Transverse colon (tissue), 4 donors: ENCODE measurements at regions not wholly inside any gene's neighbourhood (a gene's known extent, or its start where the extent isn't known, plus 50 kb on each side); places are given as distances from the start of the nearest gene placed in this dataset.
A peak's percentile ranks its signal among the peaks of the same experiment; 100 is the strongest.

Experiments used
- DNase-seq: peaks from one replicate; pipeline ENCODE4 v3.0.0-alpha.2; 2019
- H3K27ac ChIP-seq, 4 donors: fragments of 200-600 bp; sonication (generic); 2 replicates each; pipeline ENCODE4 v1.5.1; 2016 to 2018; ENCODE audit warnings: inconsistent platforms in 4 of 4
- H3K27me3 ChIP-seq: fragments of 200-600 bp; sonication (generic); 2 replicates; pipeline ENCODE4 v1.5.1; 2017; ENCODE audit warnings: inconsistent platforms
- H3K36me3 ChIP-seq, 4 donors: fragments of 200-600 bp; sonication (generic); 2 replicates each; pipeline ENCODE4 v1.5.1; 2017 to 2019; ENCODE audit warnings: inconsistent platforms in 4 of 4
- H3K4me1 ChIP-seq, 4 donors: fragments of 200-600 bp; sonication (generic); 2 replicates each; pipeline ENCODE4 v1.5.1; 2017 to 2020; ENCODE audit warnings: inconsistent platforms in 4 of 4
- H3K4me3 ChIP-seq, 4 donors: fragments of 200-600 bp; sonication (generic); 1 replicate in 1 of 4; 2 replicates in 3 of 4; pipeline versions ENCODE4 v1.5.1 to v1.6.1; 2017 to 2019; ENCODE audit warnings: inconsistent platforms in 4 of 4
- H3K9me3 ChIP-seq, 2 donors: fragments of 200-600 bp; sonication (generic); 2 replicates each; pipeline ENCODE4 v1.5.1; 2017 to 2019; ENCODE audit warnings: inconsistent platforms in 2 of 2
- EP300 ChIP-seq: sonication (generic); formaldehyde crosslinking; IDR thresholded peaks from one replicate; pipeline ENCODE4 v1.6.1; 2017; ENCODE audit warnings: antibody characterized with exemption, low read depth
- POLR2A ChIP-seq: fragments of 450-650 bp; IDR thresholded peaks from one replicate; pipeline ENCODE4 v1.6.1; 2016; ENCODE audit warnings: antibody characterized with exemption, mild to moderate bottlenecking, moderate library complexity
- POLR2AphosphoS5 ChIP-seq, 3 donors: sonication (generic); formaldehyde crosslinking; IDR thresholded peaks; one replicate each; pipeline ENCODE4 v1.6.1; 2016; ENCODE audit warnings: antibody characterized with exemption in 3 of 3
- WGBS, 2 donors: methylation state at CpG; one replicate each; pipeline ENCODE4 v1.1.5; 2018; ENCODE audit warnings: low coverage in 1 of 2; 5-methylcytosine and 5-hydroxymethylcytosine counted together
- in situ Hi-C, 4 donors: fragments of 200-750 bp; cut with MboI; loops; one replicate each; pipeline versions ENCODE4 v1.15.0 to v1.15.1; 2017; ENCODE audit warnings: low sequenced_read_pairs in 3 of 4, low pct_ligation_motif_present in 1 of 4, low pct_unique_long_range_greater_than_20kb in 1 of 4
- intact Hi-C: fragments of 100-400 bp; cut with DNase I; formaldehyde crosslinking; loops from one replicate; pipeline ENCODE4 v1.15.1; 2023; ENCODE audit warnings: low total_unique reads
- TF ChIP-seq, protein P1 (sequence below), 5 experiments: fragments of 200-600 bp in 3 of 5; fragments of 450-650 bp in 2 of 5; sonication (generic) in 3 of 5; IDR thresholded peaks; 1 replicate in 2 of 5; 2 replicates in 3 of 5; pipeline ENCODE4 v1.5.1; 2016 to 2017; ENCODE audit warnings: antibody characterized with exemption in 5 of 5, inconsistent platforms in 3 of 5, mild to moderate bottlenecking in 2 of 5, moderate library complexity in 1 of 5

DNA sequence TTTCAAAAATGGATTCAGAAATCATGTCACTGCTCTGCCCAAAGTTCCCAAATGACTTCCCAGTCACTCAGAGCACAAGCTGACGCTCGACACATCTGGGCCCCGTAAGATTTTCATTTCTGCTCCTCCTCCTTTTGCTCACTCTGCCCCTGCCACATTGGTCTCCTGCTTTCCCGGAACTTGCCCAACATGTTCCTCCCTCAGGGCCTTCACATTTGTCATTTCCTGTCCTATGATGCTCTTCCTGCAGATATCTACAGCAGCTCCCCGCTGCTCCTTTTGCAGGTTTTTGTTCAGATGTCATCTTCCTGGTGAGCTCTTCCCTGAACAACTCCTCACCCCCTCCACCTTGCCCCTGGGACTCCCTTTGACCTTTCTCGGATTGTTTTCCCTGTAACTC is 58.5 kb upstream of the IVNS1ABP start:
- in situ Hi-C loops (no loop called here), intact Hi-C loops (no loop called here)
- H3K27ac ChIP-seq, result no peak overlapping the region
- no peaks in the 10 kb centered on the region for H3K27me3 ChIP-seq
- no peak for DNase-seq
- WGBS, 2 donors, result 85 to 87% methylated on average over 5 to 6 of the region's 6 CpGs
- H3K4me3 ChIP-seq, result no peak overlapping the region
- no peak for TF ChIP-seq EP300
- TF ChIP-seq POLR2A, result no peak
- TF ChIP-seq, protein P1, sequence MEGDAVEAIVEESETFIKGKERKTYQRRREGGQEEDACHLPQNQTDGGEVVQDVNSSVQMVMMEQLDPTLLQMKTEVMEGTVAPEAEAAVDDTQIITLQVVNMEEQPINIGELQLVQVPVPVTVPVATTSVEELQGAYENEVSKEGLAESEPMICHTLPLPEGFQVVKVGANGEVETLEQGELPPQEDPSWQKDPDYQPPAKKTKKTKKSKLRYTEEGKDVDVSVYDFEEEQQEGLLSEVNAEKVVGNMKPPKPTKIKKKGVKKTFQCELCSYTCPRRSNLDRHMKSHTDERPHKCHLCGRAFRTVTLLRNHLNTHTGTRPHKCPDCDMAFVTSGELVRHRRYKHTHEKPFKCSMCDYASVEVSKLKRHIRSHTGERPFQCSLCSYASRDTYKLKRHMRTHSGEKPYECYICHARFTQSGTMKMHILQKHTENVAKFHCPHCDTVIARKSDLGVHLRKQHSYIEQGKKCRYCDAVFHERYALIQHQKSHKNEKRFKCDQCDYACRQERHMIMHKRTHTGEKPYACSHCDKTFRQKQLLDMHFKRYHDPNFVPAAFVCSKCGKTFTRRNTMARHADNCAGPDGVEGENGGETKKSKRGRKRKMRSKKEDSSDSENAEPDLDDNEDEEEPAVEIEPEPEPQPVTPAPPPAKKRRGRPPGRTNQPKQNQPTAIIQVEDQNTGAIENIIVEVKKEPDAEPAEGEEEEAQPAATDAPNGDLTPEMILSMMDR (IDR thresholded peaks at IDR 0.05), result no peak
- TF ChIP-seq POLR2AphosphoS5 (IDR thresholded peaks at IDR 0.05), result no peak
- H3K4me1 ChIP-seq, result no peaks in the 10 kb centered on the region
- no peaks in the 10 kb centered on the region for H3K36me3 ChIP-seq
- no peaks in the 10 kb centered on the region for H3K9me3 ChIP-seq

DNA sequence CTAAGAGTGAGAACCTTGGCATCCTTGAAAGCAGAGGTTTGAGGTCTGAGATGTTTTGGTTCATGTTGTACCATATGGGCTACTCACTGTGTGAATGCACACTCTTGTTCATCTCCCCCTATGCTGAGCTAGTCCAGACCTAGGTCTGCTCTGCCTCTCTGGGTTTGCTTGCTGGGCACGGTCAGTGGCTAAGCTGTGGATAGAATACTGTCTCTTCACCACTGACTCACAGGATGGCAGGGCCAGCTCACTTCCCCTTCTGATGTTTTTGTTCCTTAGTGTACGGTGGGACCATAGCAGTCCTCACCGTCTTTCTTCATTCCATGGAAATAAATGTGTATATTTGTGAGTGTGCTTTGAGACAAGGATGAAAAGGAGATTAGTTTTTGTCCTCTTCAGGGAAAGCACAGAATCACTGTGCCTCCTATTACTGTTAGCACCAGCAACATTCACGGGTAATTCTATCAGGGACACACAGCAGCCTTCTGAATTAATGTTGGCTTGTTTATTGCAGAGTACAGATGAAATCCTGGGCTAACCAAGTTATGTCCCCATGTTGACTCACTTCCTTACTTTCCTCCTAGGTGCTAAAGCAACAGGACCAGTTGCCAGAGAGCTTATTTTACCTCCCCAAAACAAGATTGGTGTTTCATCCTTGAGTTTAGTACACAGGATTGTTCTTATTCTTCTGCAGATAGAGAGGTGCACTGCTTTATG is 56.9 kb upstream of the IVNS1ABP start:
- Histone ChIP-seq H3K4me1 (peaks cover 0 to 5% (median 0%) of the 10 kb centered on the region in 4 donors), H3K9me3 (no peaks in the 10 kb centered on the region), H3K36me3 (no peaks in the 10 kb centered on the region), H3K27me3 (no peaks in the 10 kb centered on the region), H3K4me3 (no peak overlapping the region), H3K27ac (no peak overlapping the region)
- DNase-seq, result no peak
- TF ChIP-seq, protein P1 (IDR thresholded peaks at IDR 0.05), result no peak
- WGBS, 2 donors, result 67 to 77% methylated on average over 1 to 4 of the region's 4 CpGs
- in situ Hi-C loops (no loop called here), intact Hi-C loops (loop anchor here (5.0 kb wide), 1 partner anchor 1272 kb away; no protein-coding TSS in a partner anchor)

DNA sequence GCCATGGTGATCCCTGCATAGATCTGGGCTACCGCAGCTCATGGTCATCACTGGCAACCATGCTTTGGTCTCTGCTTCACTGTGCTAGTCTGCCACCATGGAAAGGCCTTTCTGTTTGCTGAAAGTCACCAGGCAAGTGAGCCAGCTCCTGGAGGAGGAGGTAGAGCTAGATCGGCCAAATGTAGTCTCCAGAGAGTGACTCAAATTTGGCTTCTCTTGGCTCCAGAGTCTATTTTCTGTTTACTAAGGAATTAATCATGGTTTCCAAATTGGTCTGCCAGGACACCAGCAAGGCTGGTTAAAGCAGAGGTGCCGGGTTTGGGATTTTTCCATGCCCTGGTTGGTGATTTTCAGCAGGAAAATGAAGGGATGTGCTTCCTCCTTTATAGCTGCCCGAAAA is 52.7 kb upstream of the IVNS1ABP start:
- Histone ChIP-seq H3K27ac (no peak overlapping the region), H3K4me1 (peaks cover 0 to 27% (median 3%) of the 10 kb centered on the region in 4 donors), H3K36me3 (no peaks in the 10 kb centered on the region), H3K9me3 (no peaks in the 10 kb centered on the region), H3K4me3 (no peak overlapping the region), H3K27me3 (no peaks in the 10 kb centered on the region)
- in situ Hi-C loops, result no loop called here
- intact Hi-C loops, result loop anchor here (5.0 kb wide), 1 partner anchor 1267 kb away; no protein-coding TSS in a partner anchor
- 79 to 91% methylated on average over 2 to 4 of the region's 4 CpGs for WGBS, 2 donors
- TF ChIP-seq POLR2AphosphoS5 (IDR thresholded peaks at IDR 0.05) (no peak), EP300 (no peak), POLR2A (no peak)
- TF ChIP-seq, protein P1 (IDR thresholded peaks at IDR 0.05), result no peak
- DNase-seq, result no peak

DNA sequence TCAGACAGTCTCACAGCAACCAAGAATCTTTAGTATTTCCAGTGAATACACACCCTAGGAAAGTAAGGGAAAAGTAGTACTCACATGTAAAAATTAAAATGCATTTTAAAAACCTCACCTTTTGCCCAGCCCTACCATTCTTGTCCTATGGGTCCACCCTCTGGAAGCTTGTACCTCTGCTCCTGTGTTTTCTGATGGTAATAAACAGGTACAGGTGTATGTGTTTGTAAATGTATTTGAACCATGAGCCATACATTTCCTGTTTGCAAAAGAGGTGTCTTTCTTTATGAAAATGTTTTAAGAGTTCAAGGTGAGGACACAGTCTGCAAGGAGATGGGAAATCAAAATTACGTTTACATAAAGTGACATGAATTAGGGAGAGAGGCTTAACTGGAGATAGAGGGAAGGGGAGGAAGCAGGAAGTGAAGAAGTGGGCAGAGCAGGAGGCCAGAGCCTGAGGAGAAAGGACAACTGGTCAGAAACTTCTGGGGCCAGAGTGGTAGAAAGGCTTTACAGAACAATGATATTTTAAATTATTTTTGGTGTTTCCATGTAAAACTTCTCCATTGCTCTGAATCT is 52.0 kb upstream of the IVNS1ABP start:
- intact Hi-C loops, result no loop called here
- no peak for TF ChIP-seq POLR2AphosphoS5 (IDR thresholded peaks at IDR 0.05)
- no peak for TF ChIP-seq POLR2A
- TF ChIP-seq, protein P1 (IDR thresholded peaks at IDR 0.05), result no peak
- no peak for TF ChIP-seq EP300
- DNase-seq, result no peak
- Histone ChIP-seq H3K9me3 (no peaks in the 10 kb centered on the region), H3K36me3 (no peaks in the 10 kb centered on the region), H3K27me3 (no peaks in the 10 kb centered on the region), H3K4me3 (no peak overlapping the region), H3K27ac (peak overlapping the region in 1 of 4 donors; percentile 15), H3K4me1 (peaks cover 0 to 27% (median 3%) of the 10 kb centered on the region in 4 donors)
- WGBS, 2 donors, result 33 to 45% methylated on average over 1 of the region's 1 CpG
- in situ Hi-C loops, result no loop called here
